ENCODE measurements at regions not wholly inside any gene's neighbourhood (a gene's known extent, or its start where the extent isn't known, plus 50 kb on each side); places are given as distances from the start of the nearest gene placed in this dataset.

GRCh38 chr3:188104050-188104449 is 49.9 kb upstream of the LPP start:
- Histone ChIP-seq H3K4me3 (replicated peaks in 1 of 3) (no peak overlapping the region), H3K27ac (no peak overlapping the region), H3K9me3 (no peaks in the 10 kb centered on the region), H3K4me1 (no peaks in the 10 kb centered on the region), H3K36me3 (no peaks in the 10 kb centered on the region), H3K27me3 (no peaks in the 10 kb centered on the region)
- WGBS, 2 donors, result 83 to 87% methylated on average over 5 of the region's 5 CpGs
- intact Hi-C loops (cut with DNase I), result no loop called here
- TF ChIP-seq CTCF (IDR thresholded peaks at IDR 0.05), result no peak
- TF ChIP-seq POLR2A (IDR thresholded peaks at IDR 0.05), result no peak
- no peak for DNase-seq

Measured in thyroid gland (tissue), 4 donors.